H1 (cell line): ENCODE measurements at regions not wholly inside any gene's neighbourhood (a gene's known extent, or its start where the extent isn't known, plus 50 kb on each side); places are given as distances from the start of the nearest gene placed in this dataset.

ENCODE experiments used
- CTCF ChIA-PET: fragments of 300-600 bp; sonication (Branson Sonifier 250); formaldehyde crosslinking; loops from one replicate; lab custom pipeline; 2021; ENCODE audit not compliant: partially characterized antibody; lab: Charles Lee
- POLR2A ChIA-PET: fragments of 300-600 bp; sonication (Branson Sonifier 250); formaldehyde crosslinking; loops from one replicate; lab custom pipeline; 2021; ENCODE audit warnings: inconsistent platforms; ENCODE audit not compliant: partially characterized antibody; lab: Charles Lee
- DNase-seq, 2 experiments: peaks; one replicate each; pipeline versions ENCODE4 v3.0.0 to v3.0.0-alpha.2; 2010 to 2022; ENCODE audit warnings: low spot score in 2 of 2, low read depth in 1 of 2, mixed read lengths in 1 of 2
- FAIRE-seq: peaks from 2 replicates; lab custom pipeline; 2011; peaks lifted over from hg19 to GRCh38; lab: Jason Lieb, UNC
- H2AFZ ChIP-seq: 2 replicates; pipeline ENCODE4 v1.8.1; 2012; ENCODE audit warnings: low read length, inconsistent platforms
- H2AK5ac ChIP-seq: 2 replicates; pipeline ENCODE4 v1.6.1; 2013; ENCODE audit warnings: low read depth, low read length
- H2BK120ac ChIP-seq: replicated peaks from 2 replicates; pipeline ENCODE3; 2013; ENCODE audit warnings: low read depth, low read length, inconsistent platforms
- H2BK12ac ChIP-seq: 2 replicates; pipeline ENCODE4 v1.6.1; 2013; ENCODE audit warnings: low read depth, low read length
- H2BK15ac ChIP-seq: 2 replicates; pipeline ENCODE4 v1.6.1; 2013; ENCODE audit warnings: low read length
- H2BK20ac ChIP-seq: 2 replicates; pipeline ENCODE4 v1.6.1; 2013; ENCODE audit warnings: low read length
- H2BK5ac ChIP-seq: 2 replicates; pipeline ENCODE4 v1.6.1; 2013; ENCODE audit warnings: low read depth, low read length
- H3K14ac ChIP-seq: 2 replicates; pipeline ENCODE4 v1.6.1; 2013; ENCODE audit warnings: inconsistent platforms; ENCODE audit not compliant: insufficient read length
- H3K18ac ChIP-seq: 2 replicates; pipeline ENCODE4 v1.6.1; 2013; ENCODE audit warnings: low read length; ENCODE audit errors: extremely low read depth
- H3K23ac ChIP-seq: 2 replicates; pipeline ENCODE4 v1.6.1; 2013; ENCODE audit warnings: inconsistent platforms; ENCODE audit not compliant: insufficient read length
- H3K23me2 ChIP-seq: 2 replicates; pipeline ENCODE4 v1.6.1; 2013; ENCODE audit warnings: low read depth, low read length
- H3K27ac ChIP-seq: 2 replicates; pipeline ENCODE4 v1.6.1; 2011; ENCODE audit warnings: low read depth, low read length, inconsistent platforms
- H3K27me3 ChIP-seq, 4 experiments: replicated peaks in 1 of 4; 1 replicate in 1 of 4; 2 replicates in 3 of 4; pipeline versions ENCODE4 v1.6.1 to v1.8.1; 2011 to 2013; ENCODE audit warnings: low read length in 3 of 4, mild to moderate bottlenecking in 3 of 4, inconsistent platforms in 2 of 4, mixed read lengths in 2 of 4, moderate library complexity in 1 of 4; ENCODE audit not compliant: control insufficient read depth in 3 of 4, insufficient read depth in 3 of 4; ENCODE audit errors: extremely low read depth in 1 of 4
- H3K36me3 ChIP-seq, 4 experiments: 2 replicates each; pipeline versions ENCODE4 v1.6.1 to v1.8.1; 2011 to 2013; ENCODE audit warnings: mild to moderate bottlenecking in 4 of 4, low read length in 3 of 4, moderate library complexity in 2 of 4, control low read depth in 1 of 4, inconsistent platforms in 1 of 4; ENCODE audit not compliant: insufficient read depth in 4 of 4, control insufficient read depth in 2 of 4
- H3K4ac ChIP-seq: replicated peaks from 2 replicates; pipeline ENCODE3; 2013; ENCODE audit warnings: low read length, low read depth, mixed read lengths, inconsistent platforms; ENCODE audit not compliant: insufficient read length
- H3K4me1 ChIP-seq, 4 experiments: replicated peaks in 1 of 4; 1 replicate in 1 of 4; 2 replicates in 3 of 4; pipeline versions ENCODE4 v1.6.1 to v1.8.1; 2011 to 2013; ENCODE audit warnings: low read length in 3 of 4, inconsistent platforms in 2 of 4, mixed read lengths in 1 of 4; ENCODE audit not compliant: insufficient read depth in 4 of 4, control insufficient read depth in 3 of 4
- H3K4me2 ChIP-seq, 2 experiments: 2 replicates each; pipeline versions ENCODE4 v1.6.1 to v1.8.1; 2011 to 2013; ENCODE audit warnings: low read depth in 2 of 2, low read length in 2 of 2, control low read depth in 1 of 2, inconsistent platforms in 1 of 2, mild to moderate bottlenecking in 1 of 2; ENCODE audit not compliant: insufficient read depth in 1 of 2
- H3K4me3 ChIP-seq, 4 experiments: fragments of 200-600, 300-600 bp in 1 of 4; sonication (generic), shearing (Covaris generic), sonication (Bioruptor Twin) in 1 of 4; 2 replicates each; pipeline versions ENCODE4 v1.5.1 to v1.8.1; 2011 to 2016; ENCODE audit warnings: low read length in 4 of 4, low read depth in 3 of 4, control low read depth in 2 of 4, inconsistent platforms in 2 of 4, mild to moderate bottlenecking in 2 of 4, mixed read lengths in 1 of 4, moderate library complexity in 1 of 4; ENCODE audit not compliant: insufficient read depth in 2 of 4; ENCODE audit errors: extremely low read depth in 1 of 4
- H3K56ac ChIP-seq: replicated peaks from 2 replicates; pipeline ENCODE3; 2013; ENCODE audit warnings: low read depth, mild to moderate bottlenecking, mixed read lengths, low read length, inconsistent platforms; ENCODE audit not compliant: insufficient read length
- H3K79me1 ChIP-seq: 2 replicates; pipeline ENCODE4 v1.6.1; 2013; ENCODE audit warnings: low read depth, low read length, control low read depth
- H3K79me2 ChIP-seq, 2 experiments: 2 replicates each; pipeline versions ENCODE4 v1.6.1 to v1.8.1; 2012 to 2013; ENCODE audit warnings: low read length in 2 of 2, mild to moderate bottlenecking in 2 of 2, inconsistent platforms in 1 of 2; ENCODE audit not compliant: insufficient read depth in 2 of 2, control insufficient read depth in 1 of 2
- H3K9ac ChIP-seq, 4 experiments: replicated peaks in 1 of 4; 1 replicate in 1 of 4; 2 replicates in 3 of 4; pipeline versions ENCODE4 v1.6.1 to v1.8.1; 2011 to 2013; ENCODE audit warnings: low read depth in 3 of 4, low read length in 3 of 4, control low read depth in 2 of 4, mild to moderate bottlenecking in 2 of 4, moderate library complexity in 2 of 4, inconsistent platforms in 1 of 4; ENCODE audit errors: extremely low read depth in 1 of 4
- H3K9me3 ChIP-seq, 2 experiments: 2 replicates each; pipeline versions ENCODE4 v1.6.1 to v1.8.1; 2012 to 2013; ENCODE audit warnings: mild to moderate bottlenecking in 2 of 2, moderate library complexity in 2 of 2, control low read depth in 1 of 2, inconsistent platforms in 1 of 2, low read depth in 1 of 2, low read length in 1 of 2, mixed read lengths in 1 of 2; ENCODE audit not compliant: insufficient read depth in 2 of 2
- H4K20me1 ChIP-seq, 2 experiments: replicated peaks in 1 of 2; 2 replicates each; pipeline versions ENCODE3 to v1.8.1; 2011 to 2013; ENCODE audit warnings: inconsistent platforms in 2 of 2, low read length in 2 of 2, mild to moderate bottlenecking in 1 of 2; ENCODE audit not compliant: insufficient read depth in 2 of 2, control insufficient read depth in 1 of 2
- H4K5ac ChIP-seq: 2 replicates; pipeline ENCODE4 v1.6.1; 2013; ENCODE audit warnings: low read length, low read depth, mixed read lengths, inconsistent platforms; ENCODE audit not compliant: insufficient read length
- H4K8ac ChIP-seq: 2 replicates; pipeline ENCODE4 v1.8.0; 2013; ENCODE audit warnings: mild to moderate bottlenecking, moderate library complexity, low read length, inconsistent platforms; ENCODE audit not compliant: insufficient read depth; ENCODE audit errors: extremely low read depth
- H4K91ac ChIP-seq: replicated peaks from 2 replicates; pipeline ENCODE3; 2013; ENCODE audit warnings: low read length, mixed read lengths, inconsistent platforms; ENCODE audit not compliant: insufficient read length
- CBX8 ChIP-seq: fragments of 300-800, 300-1000 bp; sonication (generic); IDR thresholded peaks from 2 replicates; pipeline ENCODE4 v1.7.1; 2016; ENCODE audit warnings: low read depth, low read length, borderline replicate concordance
- CEBPB ChIP-seq: IDR thresholded peaks from 2 replicates; pipeline ENCODE4 v1.6.1; 2012; ENCODE audit warnings: low read depth, low read length
- CHD1 ChIP-seq: IDR thresholded peaks from 2 replicates; pipeline ENCODE4 v1.6.1; 2012; ENCODE audit warnings: low read depth, low read length, improper control_type of control experiment
- CHD2 ChIP-seq: IDR thresholded peaks from 2 replicates; pipeline ENCODE4 v1.6.1; 2012; ENCODE audit warnings: low read length, improper control_type of control experiment
- POLR2AphosphoS5 ChIP-seq: IDR thresholded peaks from 2 replicates; pipeline ENCODE4 v1.6.1; 2011; ENCODE audit warnings: low read depth, low read length
- RFX5 ChIP-seq: IDR thresholded peaks from 2 replicates; pipeline ENCODE4 v1.6.1; 2011; ENCODE audit warnings: low read depth, low read length, improper control_type of control experiment, borderline replicate concordance
- WGBS, 2 experiments: shearing (Covaris generic) in 1 of 2; methylation state at CpG; one replicate each; pipeline versions ENCODE4 v1.1.6 to v1.1.7; 2013 to 2015; ENCODE audit warnings: low lambda C conversion rate in 2 of 2, mixed read lengths in 2 of 2, inconsistent platforms in 1 of 2, low coverage in 1 of 2, missing lambda C conversion rate in 1 of 2; ENCODE audit not compliant: insufficient replicate concordance in 2 of 2, insufficient coverage in 1 of 2, insufficient read length in 1 of 2; ENCODE audit errors: extremely low coverage in 1 of 2, missing lambda C conversion rate in 1 of 2; 5-methylcytosine and 5-hydroxymethylcytosine counted together
- TF ChIP-seq, protein P1 (sequence below): IDR thresholded peaks from 2 replicates; pipeline ENCODE4 v1.6.1; 2012; ENCODE audit warnings: inconsistent platforms

DNA sequence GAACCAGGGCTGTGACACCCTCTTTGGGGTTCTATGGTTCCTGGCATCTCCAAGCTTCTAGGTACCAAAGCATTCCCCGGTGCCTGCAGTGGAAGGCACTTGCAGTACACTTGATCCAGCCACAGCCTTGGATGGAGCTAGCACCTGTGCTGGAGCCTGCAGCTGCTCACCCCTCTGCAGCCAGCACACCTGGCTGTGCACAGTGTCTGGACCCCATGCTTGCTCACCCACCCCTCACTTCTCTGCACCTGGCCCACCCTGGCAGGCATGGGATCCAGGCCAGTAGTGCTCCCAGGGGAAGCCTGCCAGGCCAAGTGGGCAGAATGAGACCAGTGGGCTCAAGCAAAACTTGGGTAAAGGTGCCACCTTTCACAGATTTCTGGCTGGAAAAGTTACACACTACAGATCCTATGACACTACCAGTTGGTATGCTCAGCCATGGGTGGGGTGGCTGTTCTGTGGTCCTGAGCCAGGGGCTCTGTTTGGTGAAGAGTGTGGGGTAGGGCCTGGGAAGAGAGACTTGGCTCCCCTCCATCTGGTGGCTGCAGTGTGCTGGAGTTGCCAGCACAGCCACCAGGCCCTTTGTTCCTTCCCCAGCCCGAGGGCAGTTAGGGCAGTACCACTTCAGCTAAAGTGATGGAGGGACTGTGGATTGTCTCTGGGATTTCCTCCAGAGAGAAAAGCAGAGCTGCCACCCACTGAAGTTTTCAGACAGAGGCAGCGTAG, 157.8 kb upstream of the LRRC7 start:
- no peak overlapping the region for H3K23ac ChIP-seq
- no peak overlapping the region for H2AK5ac ChIP-seq
- no peak overlapping the region for H3K4me3 ChIP-seq
- H4K20me1 ChIP-seq: no peaks in the 10 kb centered on the region
- no peaks in the 10 kb centered on the region for H3K36me3 ChIP-seq
- no peaks in the 10 kb centered on the region for H3K4me1 ChIP-seq
- no peak overlapping the region for H3K14ac ChIP-seq
- no peaks in the 10 kb centered on the region for H3K23me2 ChIP-seq
- H2BK120ac ChIP-seq: no peak overlapping the region
- no peak overlapping the region for H2BK15ac ChIP-seq
- ChIA-PET POLR2A (no interaction called here), CTCF (no interaction called here)
- H3K79me2 ChIP-seq: no peaks in the 10 kb centered on the region
- no peak overlapping the region for H2BK12ac ChIP-seq
- H3K4me2 ChIP-seq: no peak overlapping the region
- FAIRE-seq (no peak), DNase-seq (no peak)
- no peak overlapping the region; the same call in 1 of the 2 replicates for H4K8ac ChIP-seq
- no peak overlapping the region for H4K91ac ChIP-seq
- H3K4ac ChIP-seq: no peak overlapping the region
- H2BK20ac ChIP-seq: no peak overlapping the region
- 85% methylated on average over 3 of the region's 3 CpGs; no CpG with 5 or more reads in 1 of the 2 experiments for WGBS, 2 experiments
- no peak overlapping the region for H4K5ac ChIP-seq
- no peaks in the 10 kb centered on the region for H3K9me3 ChIP-seq
- H3K9ac ChIP-seq: no peak overlapping the region
- H3K18ac ChIP-seq: no peak overlapping the region
- H2AFZ ChIP-seq: no peak overlapping the region
- no peaks in the 10 kb centered on the region for H3K27me3 ChIP-seq
- H3K27ac ChIP-seq: no peak overlapping the region
- H3K56ac ChIP-seq: no peak overlapping the region
- no peak overlapping the region for H2BK5ac ChIP-seq
- no peaks in the 10 kb centered on the region for H3K79me1 ChIP-seq
- TF ChIP-seq POLR2AphosphoS5: no peak
- no peak for TF ChIP-seq CHD1
- TF ChIP-seq, protein P1, sequence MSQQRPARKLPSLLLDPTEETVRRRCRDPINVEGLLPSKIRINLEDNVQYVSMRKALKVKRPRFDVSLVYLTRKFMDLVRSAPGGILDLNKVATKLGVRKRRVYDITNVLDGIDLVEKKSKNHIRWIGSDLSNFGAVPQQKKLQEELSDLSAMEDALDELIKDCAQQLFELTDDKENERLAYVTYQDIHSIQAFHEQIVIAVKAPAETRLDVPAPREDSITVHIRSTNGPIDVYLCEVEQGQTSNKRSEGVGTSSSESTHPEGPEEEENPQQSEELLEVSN: no peak
- no peak for TF ChIP-seq RFX5
- TF ChIP-seq CEBPB: no peak
- no peak for TF ChIP-seq CHD2
- TF ChIP-seq CBX8: no peak
